Panc1 (cell line): ENCODE measurements at regions not wholly inside any gene's neighbourhood (a gene's known extent, or its start where the extent isn't known, plus 50 kb on each side); places are given as distances from the start of the nearest gene placed in this dataset.

ENCODE experiments used
- POLR2AphosphoS5 ChIP-seq: IDR thresholded peaks from 2 replicates; pipeline ENCODE4 v1.6.1; 2012; ENCODE audit warnings: mild to moderate bottlenecking, low read depth, low read length, moderate library complexity
- SIN3A ChIP-seq: IDR thresholded peaks from 2 replicates; pipeline ENCODE4 v1.6.1; 2012; ENCODE audit warnings: low read depth, mild to moderate bottlenecking, low read length, moderate library complexity, borderline replicate concordance; ENCODE audit not compliant: insufficient read depth
- TF ChIP-seq, protein P1 (sequence below): fragments of 450-650 bp; IDR thresholded peaks from 2 replicates; pipeline ENCODE4 v1.5.1; 2017; ENCODE audit warnings: mild to moderate bottlenecking

DNA sequence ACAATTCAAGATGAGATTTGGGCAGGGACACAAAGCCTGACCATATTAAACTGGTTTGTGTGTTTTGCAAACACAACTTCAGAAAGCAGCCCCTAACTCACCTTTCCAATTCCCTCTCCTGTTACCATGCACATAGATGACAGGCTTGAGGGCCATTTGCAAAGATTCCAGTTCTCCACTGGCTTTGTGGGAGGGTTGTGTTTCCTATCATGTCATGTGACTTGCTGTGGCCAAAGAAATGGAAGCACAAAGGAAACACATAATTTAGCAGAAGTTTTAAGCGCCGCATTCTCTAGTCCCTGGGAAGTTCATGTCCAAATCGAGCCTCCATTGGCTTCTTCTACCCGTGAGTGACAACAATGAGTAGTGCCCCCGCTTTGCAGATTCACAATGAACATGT is 57.9 kb upstream of the CDH6 start:
- TF ChIP-seq, protein P1, sequence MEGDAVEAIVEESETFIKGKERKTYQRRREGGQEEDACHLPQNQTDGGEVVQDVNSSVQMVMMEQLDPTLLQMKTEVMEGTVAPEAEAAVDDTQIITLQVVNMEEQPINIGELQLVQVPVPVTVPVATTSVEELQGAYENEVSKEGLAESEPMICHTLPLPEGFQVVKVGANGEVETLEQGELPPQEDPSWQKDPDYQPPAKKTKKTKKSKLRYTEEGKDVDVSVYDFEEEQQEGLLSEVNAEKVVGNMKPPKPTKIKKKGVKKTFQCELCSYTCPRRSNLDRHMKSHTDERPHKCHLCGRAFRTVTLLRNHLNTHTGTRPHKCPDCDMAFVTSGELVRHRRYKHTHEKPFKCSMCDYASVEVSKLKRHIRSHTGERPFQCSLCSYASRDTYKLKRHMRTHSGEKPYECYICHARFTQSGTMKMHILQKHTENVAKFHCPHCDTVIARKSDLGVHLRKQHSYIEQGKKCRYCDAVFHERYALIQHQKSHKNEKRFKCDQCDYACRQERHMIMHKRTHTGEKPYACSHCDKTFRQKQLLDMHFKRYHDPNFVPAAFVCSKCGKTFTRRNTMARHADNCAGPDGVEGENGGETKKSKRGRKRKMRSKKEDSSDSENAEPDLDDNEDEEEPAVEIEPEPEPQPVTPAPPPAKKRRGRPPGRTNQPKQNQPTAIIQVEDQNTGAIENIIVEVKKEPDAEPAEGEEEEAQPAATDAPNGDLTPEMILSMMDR: no peak
- TF ChIP-seq SIN3A (no peak), POLR2AphosphoS5 (no peak)
